HepG2 (cell line): ENCODE measurements at regions not wholly inside any gene's neighbourhood (a gene's known extent, or its start where the extent isn't known, plus 50 kb on each side); places are given as distances from the start of the nearest gene placed in this dataset.

Source experiments
- DNMT1 ChIP-seq: sonication (generic); formaldehyde crosslinking; IDR thresholded peaks from 2 replicates; pipeline ENCODE4 v1.5.1; 2020; ENCODE audit warnings: mild to moderate bottlenecking, missing genetic modification reagents
- FOSL1 ChIP-seq: sonication (generic); formaldehyde crosslinking; IDR thresholded peaks from 2 replicates; pipeline ENCODE4 v1.9.0; 2021; ENCODE audit warnings: missing genetic modification reagents, borderline replicate concordance
- HDAC1 ChIP-seq: sonication (generic); formaldehyde crosslinking; IDR thresholded peaks from 2 replicates; pipeline ENCODE4 v1.5.1; 2020; ENCODE audit warnings: mild to moderate bottlenecking, missing genetic modification reagents
- MBD4 ChIP-seq: IDR thresholded peaks from 2 replicates; pipeline ENCODE4 v1.6.1; 2012; ENCODE audit warnings: low read length, inconsistent platforms, borderline replicate concordance
- MED13 ChIP-seq: sonication (generic); formaldehyde crosslinking; IDR thresholded peaks from 2 replicates; pipeline ENCODE4 v1.5.0; 2020; ENCODE audit warnings: missing genetic modification reagents
- NR2F2 ChIP-seq: IDR thresholded peaks from 2 replicates; pipeline ENCODE4 v1.6.1; 2012; ENCODE audit warnings: low read depth, inconsistent platforms, borderline replicate concordance
- ZKSCAN8 ChIP-seq: IDR thresholded peaks from 2 replicates; pipeline ENCODE4 v1.6.1; 2016; ENCODE audit warnings: borderline replicate concordance, missing genetic modification reagents, missing compliant biosample characterization
- ZNF124 ChIP-seq: sonication (generic); formaldehyde crosslinking; IDR thresholded peaks from 2 replicates; pipeline ENCODE4 v1.4.0; 2020; ENCODE audit warnings: missing genetic modification reagents
- ZNF180 ChIP-seq: sonication (generic); formaldehyde crosslinking; IDR thresholded peaks from 2 replicates; pipeline ENCODE4 v1.4.0; 2020; ENCODE audit warnings: low read depth, missing genetic modification reagents, borderline replicate concordance
- ZNF3 ChIP-seq: IDR thresholded peaks from 2 replicates; pipeline ENCODE4 v1.7.0; 2017; ENCODE audit warnings: inconsistent platforms
- ZNF431 ChIP-seq: sonication (generic); formaldehyde crosslinking; IDR thresholded peaks from 2 replicates; pipeline ENCODE4 v1.9.0; 2022; ENCODE audit warnings: missing genetic modification reagents, low read depth, mild to moderate bottlenecking, borderline replicate concordance
- ZNF446 ChIP-seq: sonication (generic); formaldehyde crosslinking; IDR thresholded peaks from 2 replicates; pipeline ENCODE4 v1.5.0; 2020; ENCODE audit warnings: mild to moderate bottlenecking, missing genetic modification reagents
- ZNF451 ChIP-seq: sonication (generic); formaldehyde crosslinking; IDR thresholded peaks from 2 replicates; pipeline ENCODE4 v1.5.0; 2020; ENCODE audit warnings: mild to moderate bottlenecking, missing genetic modification reagents
- ZNF672 ChIP-seq: sonication (generic); formaldehyde crosslinking; IDR thresholded peaks from 2 replicates; pipeline ENCODE4 v1.8.1; 2022; ENCODE audit warnings: missing genetic modification reagents
- ZNF713 ChIP-seq: sonication (generic); formaldehyde crosslinking; IDR thresholded peaks from 2 replicates; pipeline ENCODE4 v1.4.0; 2020; ENCODE audit warnings: mild to moderate bottlenecking, missing genetic modification reagents
- TF ChIP-seq, protein P1 (sequence below): sonication (generic); formaldehyde crosslinking; IDR thresholded peaks from 2 replicates; pipeline ENCODE4 v1.5.0; 2020; ENCODE audit warnings: mild to moderate bottlenecking, missing genetic modification reagents, borderline replicate concordance
- TF ChIP-seq, protein P2 (sequence below): sonication (generic); formaldehyde crosslinking; IDR thresholded peaks from 2 replicates; pipeline ENCODE4 v1.4.0; 2020; ENCODE audit warnings: mild to moderate bottlenecking, missing genetic modification reagents
- TF ChIP-seq, protein P3 (sequence below): sonication (generic); formaldehyde crosslinking; IDR thresholded peaks from 2 replicates; pipeline ENCODE4 v1.8.1; 2023; ENCODE audit warnings: mild to moderate bottlenecking, missing genetic modification reagents, borderline replicate concordance
- TF ChIP-seq, protein P4 (sequence below): IDR thresholded peaks from 2 replicates; pipeline ENCODE4 v1.6.1; 2018; ENCODE audit warnings: missing genetic modification reagents

DNA sequence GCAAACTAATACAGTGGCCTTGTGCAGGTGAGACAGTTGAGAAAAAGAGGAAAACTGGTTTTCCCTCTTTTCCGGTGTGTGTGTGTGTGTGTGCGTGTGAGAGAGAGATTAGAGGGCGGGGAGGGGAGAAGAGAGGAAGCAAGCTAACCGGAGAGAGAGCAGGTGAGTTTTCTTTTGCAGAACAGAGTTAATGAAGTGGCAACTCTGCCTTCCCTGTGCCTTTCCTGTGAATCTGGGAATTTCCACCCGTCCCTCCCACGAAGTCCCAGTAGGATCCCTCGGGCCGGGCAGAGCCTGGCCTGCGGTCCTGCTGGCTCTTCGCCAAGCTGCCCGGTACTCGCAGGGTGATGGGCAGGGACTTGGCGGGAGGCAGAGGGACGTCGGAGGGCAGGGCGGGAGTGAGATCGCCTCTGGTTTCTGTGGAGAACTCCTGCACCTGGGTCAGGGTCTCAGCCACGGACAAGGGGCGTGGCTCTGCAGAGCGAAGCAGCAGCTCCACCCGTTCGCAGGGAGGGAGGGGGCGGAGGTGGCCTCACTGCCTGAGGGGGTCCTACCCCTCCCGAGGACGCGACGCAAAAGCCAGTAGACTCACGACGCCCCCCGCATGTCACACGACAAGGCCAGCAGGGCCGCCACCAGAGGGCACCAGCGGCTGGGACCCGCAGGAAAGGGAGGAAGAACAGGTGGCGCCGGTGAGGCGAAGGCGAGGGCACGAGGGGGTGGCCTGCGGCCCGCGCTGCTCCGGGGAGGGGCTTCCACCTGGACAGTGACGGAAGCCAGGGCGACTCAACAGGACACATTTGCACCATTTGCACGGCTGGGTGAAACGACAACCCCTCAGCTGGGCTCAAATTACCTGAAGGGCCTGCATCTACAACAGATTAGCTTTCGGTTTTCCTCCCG is 51.2 kb upstream of the RNF182 start (continued):
- TF ChIP-seq, protein P1, sequence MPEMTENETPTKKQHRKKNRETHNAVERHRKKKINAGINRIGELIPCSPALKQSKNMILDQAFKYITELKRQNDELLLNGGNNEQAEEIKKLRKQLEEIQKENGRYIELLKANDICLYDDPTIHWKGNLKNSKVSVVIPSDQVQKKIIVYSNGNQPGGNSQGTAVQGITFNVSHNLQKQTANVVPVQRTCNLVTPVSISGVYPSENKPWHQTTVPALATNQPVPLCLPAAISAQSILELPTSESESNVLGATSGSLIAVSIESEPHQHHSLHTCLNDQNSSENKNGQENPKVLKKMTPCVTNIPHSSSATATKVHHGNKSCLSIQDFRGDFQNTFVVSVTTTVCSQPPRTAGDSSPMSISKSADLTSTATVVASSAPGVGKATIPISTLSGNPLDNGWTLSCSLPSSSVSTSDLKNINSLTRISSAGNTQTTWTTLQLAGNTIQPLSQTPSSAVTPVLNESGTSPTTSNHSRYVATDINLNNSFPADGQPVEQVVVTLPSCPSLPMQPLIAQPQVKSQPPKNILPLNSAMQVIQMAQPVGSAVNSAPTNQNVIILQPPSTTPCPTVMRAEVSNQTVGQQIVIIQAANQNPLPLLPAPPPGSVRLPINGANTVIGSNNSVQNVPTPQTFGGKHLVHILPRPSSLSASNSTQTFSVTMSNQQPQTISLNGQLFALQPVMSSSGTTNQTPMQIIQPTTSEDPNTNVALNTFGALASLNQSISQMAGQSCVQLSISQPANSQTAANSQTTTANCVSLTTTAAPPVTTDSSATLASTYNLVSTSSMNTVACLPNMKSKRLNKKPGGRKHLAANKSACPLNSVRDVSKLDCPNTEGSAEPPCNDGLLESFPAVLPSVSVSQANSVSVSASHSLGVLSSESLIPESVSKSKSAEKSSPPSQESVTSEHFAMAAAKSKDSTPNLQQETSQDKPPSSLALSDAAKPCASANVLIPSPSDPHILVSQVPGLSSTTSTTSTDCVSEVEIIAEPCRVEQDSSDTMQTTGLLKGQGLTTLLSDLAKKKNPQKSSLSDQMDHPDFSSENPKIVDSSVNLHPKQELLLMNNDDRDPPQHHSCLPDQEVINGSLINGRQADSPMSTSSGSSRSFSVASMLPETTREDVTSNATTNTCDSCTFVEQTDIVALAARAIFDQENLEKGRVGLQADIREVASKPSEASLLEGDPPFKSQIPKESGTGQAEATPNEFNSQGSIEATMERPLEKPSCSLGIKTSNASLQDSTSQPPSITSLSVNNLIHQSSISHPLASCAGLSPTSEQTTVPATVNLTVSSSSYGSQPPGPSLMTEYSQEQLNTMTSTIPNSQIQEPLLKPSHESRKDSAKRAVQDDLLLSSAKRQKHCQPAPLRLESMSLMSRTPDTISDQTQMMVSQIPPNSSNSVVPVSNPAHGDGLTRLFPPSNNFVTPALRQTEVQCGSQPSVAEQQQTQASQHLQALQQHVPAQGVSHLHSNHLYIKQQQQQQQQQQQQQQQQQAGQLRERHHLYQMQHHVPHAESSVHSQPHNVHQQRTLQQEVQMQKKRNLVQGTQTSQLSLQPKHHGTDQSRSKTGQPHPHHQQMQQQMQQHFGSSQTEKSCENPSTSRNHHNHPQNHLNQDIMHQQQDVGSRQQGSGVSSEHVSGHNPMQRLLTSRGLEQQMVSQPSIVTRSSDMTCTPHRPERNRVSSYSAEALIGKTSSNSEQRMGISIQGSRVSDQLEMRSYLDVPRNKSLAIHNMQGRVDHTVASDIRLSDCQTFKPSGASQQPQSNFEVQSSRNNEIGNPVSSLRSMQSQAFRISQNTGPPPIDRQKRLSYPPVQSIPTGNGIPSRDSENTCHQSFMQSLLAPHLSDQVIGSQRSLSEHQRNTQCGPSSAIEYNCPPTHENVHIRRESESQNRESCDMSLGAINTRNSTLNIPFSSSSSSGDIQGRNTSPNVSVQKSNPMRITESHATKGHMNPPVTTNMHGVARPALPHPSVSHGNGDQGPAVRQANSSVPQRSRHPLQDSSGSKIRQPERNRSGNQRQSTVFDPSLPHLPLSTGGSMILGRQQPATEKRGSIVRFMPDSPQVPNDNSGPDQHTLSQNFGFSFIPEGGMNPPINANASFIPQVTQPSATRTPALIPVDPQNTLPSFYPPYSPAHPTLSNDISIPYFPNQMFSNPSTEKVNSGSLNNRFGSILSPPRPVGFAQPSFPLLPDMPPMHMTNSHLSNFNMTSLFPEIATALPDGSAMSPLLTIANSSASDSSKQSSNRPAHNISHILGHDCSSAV (CRISPR knock-in tag), result no peak
- TF ChIP-seq HDAC1, result peak; percentile 62
- peak; percentile 91; the same call in 1 of the 2 replicates for TF ChIP-seq ZNF672 (CRISPR knock-in tag)
- TF ChIP-seq, protein P2, sequence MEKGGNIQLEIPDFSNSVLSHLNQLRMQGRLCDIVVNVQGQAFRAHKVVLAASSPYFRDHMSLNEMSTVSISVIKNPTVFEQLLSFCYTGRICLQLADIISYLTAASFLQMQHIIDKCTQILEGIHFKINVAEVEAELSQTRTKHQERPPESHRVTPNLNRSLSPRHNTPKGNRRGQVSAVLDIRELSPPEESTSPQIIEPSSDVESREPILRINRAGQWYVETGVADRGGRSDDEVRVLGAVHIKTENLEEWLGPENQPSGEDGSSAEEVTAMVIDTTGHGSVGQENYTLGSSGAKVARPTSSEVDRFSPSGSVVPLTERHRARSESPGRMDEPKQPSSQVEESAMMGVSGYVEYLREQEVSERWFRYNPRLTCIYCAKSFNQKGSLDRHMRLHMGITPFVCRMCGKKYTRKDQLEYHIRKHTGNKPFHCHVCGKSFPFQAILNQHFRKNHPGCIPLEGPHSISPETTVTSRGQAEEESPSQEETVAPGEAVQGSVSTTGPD (CRISPR knock-in tag), result peak; percentile 44; the same call in 1 of the 2 replicates
- TF ChIP-seq ZKSCAN8 (CRISPR knock-in tag), result peak; percentile 50; the same call in 1 of the 2 replicates
- TF ChIP-seq, protein P3, sequence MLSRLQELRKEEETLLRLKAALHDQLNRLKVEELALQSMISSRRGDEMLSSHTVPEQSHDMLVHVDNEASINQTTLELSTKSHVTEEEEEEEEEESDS, result peak; percentile 97
- peak; percentile 97 for TF ChIP-seq ZNF451 (CRISPR knock-in tag)
- peak; percentile 96 for TF ChIP-seq ZNF124 (CRISPR knock-in tag)
- peak; percentile 90; the same call in 1 of the 2 replicates for TF ChIP-seq ZNF446
- TF ChIP-seq ZNF3, result no peak
- TF ChIP-seq ZNF431 (CRISPR knock-in tag), result peak; percentile 82
- TF ChIP-seq DNMT1 (CRISPR knock-in tag), result no peak
- TF ChIP-seq NR2F2, result no peak
- TF ChIP-seq MED13, result no peak
- 0 out of 2 replicates have a peak, but pooled peaks have one; percentile 33 for TF ChIP-seq FOSL1 (CRISPR knock-in tag)
- TF ChIP-seq ZNF713 (CRISPR knock-in tag), result peak; percentile 64; the same call in 1 of the 2 replicates
- no peak for TF ChIP-seq MBD4
- TF ChIP-seq ZNF180, result no peak; the same call in 1 of the 2 replicates
- TF ChIP-seq, protein P4, sequence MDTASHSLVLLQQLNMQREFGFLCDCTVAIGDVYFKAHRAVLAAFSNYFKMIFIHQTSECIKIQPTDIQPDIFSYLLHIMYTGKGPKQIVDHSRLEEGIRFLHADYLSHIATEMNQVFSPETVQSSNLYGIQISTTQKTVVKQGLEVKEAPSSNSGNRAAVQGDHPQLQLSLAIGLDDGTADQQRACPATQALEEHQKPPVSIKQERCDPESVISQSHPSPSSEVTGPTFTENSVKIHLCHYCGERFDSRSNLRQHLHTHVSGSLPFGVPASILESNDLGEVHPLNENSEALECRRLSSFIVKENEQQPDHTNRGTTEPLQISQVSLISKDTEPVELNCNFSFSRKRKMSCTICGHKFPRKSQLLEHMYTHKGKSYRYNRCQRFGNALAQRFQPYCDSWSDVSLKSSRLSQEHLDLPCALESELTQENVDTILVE (CRISPR knock-in tag), result peak; percentile 84
